GM18498 (cell line): ENCODE measurements at regions not wholly inside any gene's neighbourhood (a gene's known extent, or its start where the extent isn't known, plus 50 kb on each side); places are given as distances from the start of the nearest gene placed in this dataset.
"Not testable (repeated sequence)": the region's sequence is repeated elsewhere in the genome, so short reads cannot be mapped to it uniquely, and the experiment has no call there.

Source experiments
- ATAC-seq: cut with Tn5 transposase; IDR thresholded peaks from one replicate; pipeline ENCODE4 v1.9.1; 2021; ENCODE audit warnings: mild to moderate bottlenecking, moderate library complexity; ENCODE audit not compliant: unreplicated experiment

GRCh38 chr13:107827840-107828549, 387.3 kb downstream of the LIG4 start:
- no peak for ATAC-seq

- no peak for ATAC-seq
Observed at GRCh38 chr13:107824635-107825034, 390.7 kb downstream of the LIG4 start.

GRCh38 chr13:107822006-107822405, 393.3 kb downstream of the LIG4 start:
- ATAC-seq = no peak

- ATAC-seq = no peak
Observed at GRCh38 chr13:107821492-107821891, 393.8 kb downstream of the LIG4 start.

GRCh38 chr13:107819071-107819470, 396.3 kb downstream of the LIG4 start:
- no peak for ATAC-seq

- ATAC-seq = no peak
Observed at GRCh38 chr13:107817647-107818287, 397.6 kb downstream of the LIG4 start.

GRCh38 chr13:107812014-107812412, 403.3 kb downstream of the LIG4 start:
- no peak for ATAC-seq

- no peak for ATAC-seq
Observed at GRCh38 chr13:107811233-107812013, 403.9 kb downstream of the LIG4 start.

GRCh38 chr13:107809125-107809524, 406.2 kb downstream of the LIG4 start:
- no peak for ATAC-seq

- no peak for ATAC-seq
Observed at GRCh38 chr13:107808389-107808788, 406.9 kb downstream of the LIG4 start.

GRCh38 chr13:107807306-107808073, 407.8 kb downstream of the LIG4 start:
- no peak for ATAC-seq

GRCh38 chr13:107806726-107807125, 408.6 kb downstream of the LIG4 start:
- ATAC-seq = no peak

GRCh38 chr13:107803822-107804495, 411.4 kb downstream of the LIG4 start:
- ATAC-seq = no peak

- ATAC-seq = no peak
Observed at GRCh38 chr13:107801621-107802020, 413.7 kb downstream of the LIG4 start.

- ATAC-seq = no peak
Observed at GRCh38 chr13:107799001-107799400, 416.3 kb downstream of the LIG4 start.

- ATAC-seq = no peak
Observed at GRCh38 chr13:107790397-107790796, 424.9 kb downstream of the LIG4 start.

- no peak for ATAC-seq
Observed at GRCh38 chr13:107788464-107789165, 426.7 kb downstream of the LIG4 start.

GRCh38 chr13:107782646-107783045, 432.7 kb downstream of the LIG4 start:
- ATAC-seq = not testable (repeated sequence)

GRCh38 chr13:107778094-107778493, 437.2 kb downstream of the LIG4 start:
- no peak for ATAC-seq

- ATAC-seq = no peak
Observed at GRCh38 chr13:107770541-107770940, 444.8 kb downstream of the LIG4 start.
